Neural progenitor cell (in vitro differentiated cells): ENCODE measurements at regions not wholly inside any gene's neighbourhood (a gene's known extent, or its start where the extent isn't known, plus 50 kb on each side); places are given as distances from the start of the nearest gene placed in this dataset.

Experiments used
- EZH2 ChIP-seq: fragments of 200-600 bp; sonication (generic); IDR thresholded peaks from 2 replicates; pipeline ENCODE4 v1.6.1; 2017; ENCODE audit warnings: antibody characterized with exemption, mild to moderate bottlenecking, moderate library complexity
- EZH2phosphoT487 ChIP-seq: fragments of 200-600 bp; sonication (generic); IDR thresholded peaks from 2 replicates; pipeline ENCODE4 v1.6.1; 2017; ENCODE audit warnings: antibody characterized with exemption
- TF ChIP-seq, protein P1 (sequence below): fragments of 200-600 bp; sonication (generic); IDR thresholded peaks from 2 replicates; pipeline ENCODE4 v1.5.1; 2017; ENCODE audit warnings: antibody characterized with exemption, mild to moderate bottlenecking

- TF ChIP-seq, protein P1, sequence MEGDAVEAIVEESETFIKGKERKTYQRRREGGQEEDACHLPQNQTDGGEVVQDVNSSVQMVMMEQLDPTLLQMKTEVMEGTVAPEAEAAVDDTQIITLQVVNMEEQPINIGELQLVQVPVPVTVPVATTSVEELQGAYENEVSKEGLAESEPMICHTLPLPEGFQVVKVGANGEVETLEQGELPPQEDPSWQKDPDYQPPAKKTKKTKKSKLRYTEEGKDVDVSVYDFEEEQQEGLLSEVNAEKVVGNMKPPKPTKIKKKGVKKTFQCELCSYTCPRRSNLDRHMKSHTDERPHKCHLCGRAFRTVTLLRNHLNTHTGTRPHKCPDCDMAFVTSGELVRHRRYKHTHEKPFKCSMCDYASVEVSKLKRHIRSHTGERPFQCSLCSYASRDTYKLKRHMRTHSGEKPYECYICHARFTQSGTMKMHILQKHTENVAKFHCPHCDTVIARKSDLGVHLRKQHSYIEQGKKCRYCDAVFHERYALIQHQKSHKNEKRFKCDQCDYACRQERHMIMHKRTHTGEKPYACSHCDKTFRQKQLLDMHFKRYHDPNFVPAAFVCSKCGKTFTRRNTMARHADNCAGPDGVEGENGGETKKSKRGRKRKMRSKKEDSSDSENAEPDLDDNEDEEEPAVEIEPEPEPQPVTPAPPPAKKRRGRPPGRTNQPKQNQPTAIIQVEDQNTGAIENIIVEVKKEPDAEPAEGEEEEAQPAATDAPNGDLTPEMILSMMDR = no peak
- TF ChIP-seq EZH2 (no peak), EZH2phosphoT487 (no peak)
Measured at GRCh38 chr2:236706803-236707202, 137.2 kb downstream of the ACKR3 start.
